GM18868 (cell line): ENCODE measurements at regions not wholly inside any gene's neighbourhood (a gene's known extent, or its start where the extent isn't known, plus 50 kb on each side); places are given as distances from the start of the nearest gene placed in this dataset.

Source experiments
- ATAC-seq: cut with Tn5 transposase; IDR thresholded peaks from one replicate; pipeline ENCODE4 v1.9.1; 2021; ENCODE audit warnings: mild to moderate bottlenecking, moderate library complexity; ENCODE audit not compliant: unreplicated experiment

DNA sequence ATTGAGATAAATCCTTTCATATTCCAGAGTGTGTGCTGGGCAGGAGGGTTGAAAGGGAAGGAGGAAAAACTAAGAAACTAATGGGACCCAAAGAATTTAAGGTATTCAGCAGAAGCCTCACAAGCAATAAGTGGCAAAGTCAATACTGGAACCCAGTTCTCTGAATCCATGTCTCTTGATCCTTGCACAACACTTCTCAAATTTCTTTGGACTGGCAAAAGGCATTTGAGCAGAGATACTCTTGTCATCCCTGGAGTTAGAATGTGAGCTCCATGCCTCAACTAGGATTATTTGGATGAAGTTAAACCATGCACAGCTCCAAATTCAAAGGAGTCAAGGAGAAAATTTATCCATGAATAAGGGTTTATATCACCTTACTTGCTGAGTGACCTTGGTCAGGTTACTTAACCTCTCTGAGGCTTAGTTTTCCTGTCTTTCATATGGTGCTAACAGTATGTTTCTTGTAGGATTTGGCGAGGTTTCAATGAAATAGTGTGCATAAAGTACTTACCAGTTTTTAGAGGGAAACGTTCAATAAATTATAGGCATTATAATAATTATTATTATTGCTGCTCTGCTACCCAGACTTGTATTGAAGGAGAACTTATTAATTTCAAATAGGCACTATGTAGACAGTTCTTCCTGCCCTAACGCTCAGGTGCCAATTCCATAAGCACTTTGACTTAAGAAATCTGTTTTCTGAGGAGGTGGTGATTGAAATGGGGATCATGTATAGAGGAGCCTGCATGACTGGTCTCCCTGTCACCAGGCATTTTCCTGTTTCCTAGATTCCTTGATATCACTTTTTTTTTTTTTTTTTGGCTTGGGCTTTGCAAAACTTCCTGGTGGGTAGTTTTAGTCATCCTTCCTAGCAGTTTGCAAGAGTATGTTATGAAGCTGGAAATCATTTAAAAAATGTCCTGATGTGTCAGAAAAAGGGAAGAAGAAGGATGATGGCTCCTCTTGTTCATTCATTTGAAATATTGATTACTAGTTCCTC is 125.0 kb upstream of the JUN start:
- no peak for ATAC-seq

DNA sequence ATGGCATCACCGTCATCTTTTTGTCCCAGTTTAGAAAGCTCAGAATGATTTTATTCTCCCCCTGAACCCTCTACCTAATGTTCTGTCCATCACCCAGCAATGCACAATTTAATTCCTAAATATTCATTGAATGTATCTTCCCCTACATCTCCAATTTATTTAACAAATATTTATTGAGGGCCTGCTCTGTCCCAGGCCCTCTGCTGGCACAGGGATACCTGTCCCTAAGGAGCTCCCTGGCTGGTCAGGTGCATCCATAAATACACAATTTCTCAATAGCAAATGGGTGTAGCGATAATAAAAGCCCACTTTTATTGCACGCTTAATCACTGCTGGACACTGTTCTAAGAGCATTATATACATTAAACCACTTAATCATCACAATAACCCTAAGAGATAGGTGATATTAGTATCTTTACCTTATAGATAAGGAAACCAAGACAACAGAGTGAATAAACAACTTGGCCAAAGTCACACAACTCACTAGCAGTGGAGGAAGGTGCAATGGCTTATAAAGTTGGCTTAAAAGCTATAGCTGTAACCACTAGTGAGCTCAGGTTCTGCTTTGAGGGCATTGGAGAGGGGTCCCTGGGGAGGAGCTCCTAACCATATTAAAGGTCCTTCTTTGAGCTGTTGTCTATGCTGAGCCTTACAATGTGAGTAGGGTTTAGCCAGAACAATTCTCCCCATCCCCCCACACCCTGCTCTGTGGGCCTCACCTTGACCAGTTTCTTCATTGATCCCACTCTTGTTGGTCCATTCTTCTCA is 126.3 kb upstream of the JUN start:
- ATAC-seq = no peak

DNA sequence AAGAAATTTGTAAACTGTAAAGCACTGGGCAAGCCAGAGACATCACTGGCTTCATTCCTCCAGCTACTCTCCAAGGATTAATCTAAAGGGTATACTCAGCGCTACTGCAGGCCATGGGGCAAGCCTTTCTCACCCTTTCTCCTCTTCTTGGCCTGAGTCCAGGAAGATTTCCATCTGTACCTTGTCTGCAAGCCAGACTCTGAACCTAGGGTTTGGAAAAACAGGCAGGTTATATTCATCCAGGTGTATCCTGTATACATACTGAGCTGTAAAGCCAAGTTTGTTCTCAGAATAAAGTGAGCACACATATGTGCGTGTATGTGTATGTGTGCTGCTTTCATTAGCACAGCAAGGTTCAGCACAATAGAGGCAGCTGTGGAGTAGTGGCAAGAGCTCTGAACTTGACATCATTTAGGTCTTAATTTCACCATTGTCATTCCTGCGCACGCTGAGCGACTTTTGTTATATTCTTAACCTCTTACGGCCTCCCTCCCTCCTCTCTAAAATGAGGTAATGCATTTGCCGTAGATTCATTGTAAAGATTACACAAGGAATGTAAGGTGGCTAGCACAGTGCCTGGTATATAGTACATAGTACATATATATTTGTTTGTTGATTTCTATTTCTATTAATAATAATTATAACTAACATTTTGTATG is 128.1 kb upstream of the JUN start:
- no peak for ATAC-seq

DNA sequence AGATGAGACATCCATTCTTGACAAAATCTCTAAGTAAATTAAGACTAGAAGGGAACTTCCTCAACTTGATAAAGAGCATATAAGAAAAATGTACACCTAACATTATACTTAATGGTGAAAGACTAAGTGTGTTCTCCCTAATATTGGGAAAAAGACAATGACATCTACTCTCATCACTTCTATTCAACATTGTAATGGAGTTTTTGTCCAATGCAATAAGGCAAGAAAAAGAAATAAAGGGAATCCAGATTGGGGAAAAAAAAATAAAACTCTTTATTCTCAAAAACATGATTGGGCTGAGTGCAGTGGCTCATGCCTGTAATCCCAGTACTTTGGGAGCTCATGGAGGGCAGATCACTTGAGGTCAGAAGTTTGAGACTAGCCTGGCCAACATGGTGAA is 131.1 kb upstream of the JUN start:
- no peak for ATAC-seq

DNA sequence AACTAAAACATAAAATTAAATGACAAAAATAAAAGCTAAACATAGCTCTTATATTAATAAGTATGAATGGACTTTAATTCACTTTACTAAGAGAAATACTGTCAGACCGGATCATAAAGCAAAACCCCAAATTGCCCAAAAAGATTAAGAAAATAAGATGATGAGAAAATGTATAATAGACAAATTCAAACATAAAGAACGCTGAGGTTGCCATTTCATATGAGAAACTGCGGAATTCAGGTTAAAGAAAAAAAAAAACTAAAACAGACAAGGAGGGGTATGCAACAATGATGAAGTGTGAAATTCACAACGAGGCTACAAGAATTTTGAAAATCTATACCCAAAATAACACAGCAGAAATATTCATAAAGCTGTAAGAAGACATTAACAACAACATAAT is 133.6 kb upstream of the JUN start:
- no peak for ATAC-seq

DNA sequence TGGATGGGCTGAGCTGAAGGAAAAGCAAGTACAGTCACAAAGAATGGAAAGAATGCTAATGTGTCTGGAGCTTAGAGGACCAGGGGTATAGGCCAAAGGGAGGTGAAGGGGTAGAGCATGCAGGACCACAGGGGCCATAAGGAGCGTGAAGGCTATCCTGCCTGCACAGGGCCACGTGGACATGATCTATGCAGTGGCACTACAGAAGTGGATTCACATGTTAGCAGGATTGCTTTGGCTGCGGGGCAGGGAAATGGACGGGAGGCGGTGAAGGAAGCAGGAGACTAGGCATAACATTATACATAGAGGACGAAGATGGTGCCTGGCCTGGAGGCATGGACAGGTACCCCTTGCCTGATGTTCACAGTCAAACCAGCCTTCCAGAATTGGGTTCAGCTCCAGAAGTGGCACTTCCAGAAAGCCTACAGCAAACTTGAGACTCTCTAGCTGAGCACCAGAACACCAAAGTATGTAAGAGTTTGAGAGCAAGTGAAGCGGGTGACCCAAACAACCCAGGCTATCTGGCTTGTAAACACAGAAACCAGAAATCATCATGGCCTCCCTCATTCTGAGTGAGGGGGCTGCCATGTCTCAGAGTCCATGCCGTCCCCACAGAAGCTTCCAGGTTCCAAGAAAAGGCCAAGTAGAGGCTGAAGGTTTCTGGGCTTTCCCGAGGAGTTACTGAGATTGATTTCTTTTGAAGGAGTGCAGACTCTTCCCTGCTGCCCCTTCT is 135.5 kb upstream of the JUN start:
- ATAC-seq = no peak

DNA sequence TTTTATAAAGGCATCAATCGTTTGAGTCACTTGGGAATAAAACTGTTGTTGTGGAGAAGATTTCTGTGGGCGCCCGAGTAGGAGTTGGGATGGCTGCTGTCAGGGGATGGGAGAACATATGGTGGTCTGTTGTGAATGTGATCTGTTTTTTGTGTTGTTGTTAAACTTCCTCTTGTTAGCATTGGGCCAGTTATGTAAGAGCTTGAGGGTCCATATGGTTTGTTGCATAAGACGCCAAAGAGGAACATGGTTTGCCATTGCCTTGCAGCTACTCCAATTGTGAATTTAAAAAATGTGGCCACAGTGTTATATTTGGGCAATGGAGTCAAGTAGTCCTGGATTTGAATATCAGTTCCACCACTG is 136.1 kb upstream of the JUN start:
- no peak for ATAC-seq

DNA sequence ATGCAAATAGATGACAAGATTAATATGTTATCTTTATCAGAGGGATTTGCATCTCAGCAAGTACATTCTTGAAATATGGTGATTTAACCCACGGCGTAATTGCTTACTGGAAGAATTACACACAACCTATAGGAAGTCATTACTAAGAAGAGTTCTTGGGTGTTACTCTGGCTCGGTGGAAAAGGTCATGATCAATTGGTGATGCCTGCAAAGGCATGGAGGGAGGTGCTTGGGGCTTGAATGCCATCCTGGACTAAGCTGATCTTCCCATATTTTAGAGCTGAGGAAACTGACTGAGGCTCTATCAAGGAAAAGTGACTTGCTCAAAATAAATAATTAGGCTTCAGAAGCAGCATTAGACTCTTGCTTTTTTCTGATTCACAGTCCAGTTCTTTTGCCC is 137.5 kb upstream of the JUN start:
- ATAC-seq = no peak

DNA sequence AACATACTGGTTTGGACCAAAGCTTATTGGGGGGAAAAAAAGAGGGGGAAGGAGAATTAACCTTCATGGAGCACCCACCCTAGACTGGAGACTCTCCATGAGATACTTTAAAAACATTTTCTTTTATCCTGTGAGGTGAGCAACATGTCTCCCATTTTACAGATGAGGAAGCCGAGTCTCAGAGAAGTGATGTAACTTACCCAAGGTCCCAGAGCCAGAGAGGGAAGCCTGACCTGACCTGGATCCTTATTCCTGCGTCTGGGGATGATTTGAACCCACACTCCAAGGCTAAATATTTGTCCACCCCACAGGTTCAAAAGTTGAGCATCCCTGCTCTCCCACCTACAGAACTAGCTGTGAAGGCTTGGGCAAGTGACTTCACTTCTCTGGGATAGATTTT is 137.9 kb upstream of the JUN start:
- no peak for ATAC-seq

DNA sequence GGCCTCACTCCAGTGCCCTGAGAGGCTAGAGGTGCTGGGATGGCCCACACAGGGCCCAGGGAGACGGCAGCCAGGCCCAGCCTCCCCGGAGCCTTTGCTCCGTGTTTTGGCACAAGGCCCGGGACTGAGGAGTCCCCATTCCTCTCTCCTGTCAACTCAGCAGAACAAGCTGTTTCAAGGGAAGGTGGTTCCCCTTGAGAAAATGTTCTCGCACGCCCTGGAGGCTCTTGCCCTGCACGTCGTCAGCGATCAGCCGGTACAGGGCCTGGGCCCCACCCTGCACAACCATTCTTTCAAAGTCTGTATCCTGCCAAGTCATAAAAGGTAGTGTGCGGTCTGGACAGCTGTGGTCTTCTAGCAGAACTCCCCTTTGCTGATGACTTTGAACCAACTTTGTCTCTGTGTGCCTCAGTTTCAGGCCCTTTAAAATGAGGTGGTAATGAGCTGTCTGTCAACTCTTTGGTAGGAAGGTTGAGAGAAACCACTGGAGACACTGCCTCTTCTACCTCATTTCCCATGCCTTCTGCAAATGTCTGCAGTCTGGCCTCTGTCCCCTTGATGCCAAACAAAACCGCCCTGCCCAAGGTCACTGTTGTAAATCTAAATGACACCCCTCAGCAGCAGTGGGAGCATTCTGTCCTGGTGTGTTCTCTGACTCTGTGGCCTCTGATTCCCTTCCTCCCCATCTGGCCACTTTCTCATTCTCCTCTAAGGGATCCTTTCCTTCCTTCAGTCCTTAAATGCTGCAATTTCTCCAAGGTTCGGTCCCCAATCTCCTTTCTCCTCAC is 138.6 kb upstream of the JUN start:
- ATAC-seq = peak; percentile 97

DNA sequence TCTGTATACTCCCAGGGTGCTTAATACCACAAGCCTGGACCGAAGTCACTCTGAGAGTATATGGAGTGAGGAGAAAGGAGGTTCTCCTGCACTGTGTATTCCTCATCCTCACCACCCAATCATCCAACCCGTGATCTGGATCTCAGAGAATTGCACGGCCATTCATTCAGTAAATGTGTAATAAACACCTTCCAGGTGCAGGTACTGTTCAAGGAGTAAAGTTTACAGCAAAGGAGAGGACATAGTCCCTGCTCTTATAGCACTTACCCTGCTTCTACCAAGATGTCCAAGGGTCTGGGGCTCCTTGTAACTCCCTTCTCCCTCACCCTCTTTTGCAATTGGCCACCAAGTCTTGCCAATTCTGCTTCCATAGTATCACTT is 139.2 kb upstream of the JUN start:
- no peak for ATAC-seq

DNA sequence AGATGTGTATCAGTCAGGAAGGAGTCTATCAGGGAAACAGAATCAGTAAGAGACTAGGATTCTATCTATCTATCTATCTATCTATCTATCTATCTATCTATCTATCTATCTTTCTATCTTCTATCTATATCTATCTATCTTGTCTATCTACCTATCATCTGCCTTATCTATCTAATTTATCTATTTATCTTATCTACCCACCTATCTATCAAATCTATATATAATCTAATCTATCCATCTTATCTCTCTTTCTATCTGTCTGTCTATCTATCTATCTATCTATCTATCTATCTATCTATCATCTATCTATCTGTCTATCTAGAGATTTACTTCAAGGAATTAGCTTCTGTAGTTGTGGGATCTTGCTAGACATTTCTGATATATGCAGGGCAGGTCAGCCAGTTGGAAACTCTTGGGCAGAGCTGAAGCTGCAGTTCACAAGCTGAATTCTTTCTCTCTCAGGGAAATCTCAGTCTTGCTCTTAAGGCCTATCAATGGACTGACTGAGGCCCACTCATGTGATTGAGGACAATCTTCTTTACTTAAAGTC is 140.2 kb upstream of the JUN start:
- no peak for ATAC-seq

DNA sequence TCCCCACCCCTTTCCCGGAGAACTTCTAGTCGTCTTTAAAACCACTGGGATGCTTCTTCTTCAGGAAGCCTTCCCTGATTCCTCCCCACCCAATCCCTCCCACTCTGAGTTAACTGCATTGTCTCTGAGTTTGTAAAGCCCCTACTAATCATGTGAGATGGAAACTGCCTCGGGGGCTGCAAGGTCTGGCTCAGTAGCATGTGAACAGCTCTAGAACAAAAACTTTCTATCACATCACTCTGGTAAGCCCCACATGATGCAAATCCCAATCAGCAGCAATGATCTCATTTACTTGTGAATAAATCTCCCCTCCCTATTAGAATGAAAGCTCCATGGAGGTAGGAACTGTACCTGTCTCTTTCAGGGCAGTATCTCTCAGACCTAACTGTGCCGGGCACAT is 141.0 kb upstream of the JUN start:
- no peak for ATAC-seq

DNA sequence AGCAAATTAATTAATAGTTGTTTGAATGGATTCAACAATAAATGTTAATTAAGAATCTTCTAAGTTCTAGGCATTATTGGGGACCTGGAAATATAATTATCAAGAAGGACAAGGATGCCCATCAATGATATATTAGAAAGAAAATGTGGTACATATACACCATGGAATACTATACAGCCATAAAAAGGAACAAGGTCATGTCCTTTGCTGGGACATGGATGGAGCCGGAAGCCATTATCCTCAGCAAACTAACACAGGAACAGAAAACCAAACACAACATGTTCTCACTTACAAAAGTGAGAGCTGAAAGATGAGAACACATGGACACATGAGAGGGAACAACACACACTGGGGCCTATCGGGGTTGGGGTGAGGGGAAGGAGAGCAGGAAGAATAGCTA is 141.4 kb upstream of the JUN start:
- no peak for ATAC-seq

DNA sequence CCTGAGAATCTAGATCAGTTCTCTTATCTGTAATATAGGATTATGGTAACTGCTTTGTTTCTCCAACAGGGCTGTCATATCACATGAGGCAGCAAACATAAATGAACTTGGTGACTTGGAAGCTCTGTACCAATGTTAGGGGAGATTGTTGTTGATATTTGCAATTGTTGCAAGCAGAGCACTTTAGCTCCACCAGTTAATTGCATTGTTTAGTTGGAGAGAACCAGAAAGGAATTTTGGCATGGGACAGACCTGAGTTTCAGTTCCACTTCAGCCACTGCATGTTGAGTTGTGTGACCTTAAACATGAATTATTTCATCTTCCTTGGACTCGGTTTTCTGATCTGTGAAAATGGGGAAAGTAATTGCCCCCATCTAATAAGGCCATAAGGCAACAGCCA is 142.3 kb upstream of the JUN start:
- ATAC-seq = no peak

DNA sequence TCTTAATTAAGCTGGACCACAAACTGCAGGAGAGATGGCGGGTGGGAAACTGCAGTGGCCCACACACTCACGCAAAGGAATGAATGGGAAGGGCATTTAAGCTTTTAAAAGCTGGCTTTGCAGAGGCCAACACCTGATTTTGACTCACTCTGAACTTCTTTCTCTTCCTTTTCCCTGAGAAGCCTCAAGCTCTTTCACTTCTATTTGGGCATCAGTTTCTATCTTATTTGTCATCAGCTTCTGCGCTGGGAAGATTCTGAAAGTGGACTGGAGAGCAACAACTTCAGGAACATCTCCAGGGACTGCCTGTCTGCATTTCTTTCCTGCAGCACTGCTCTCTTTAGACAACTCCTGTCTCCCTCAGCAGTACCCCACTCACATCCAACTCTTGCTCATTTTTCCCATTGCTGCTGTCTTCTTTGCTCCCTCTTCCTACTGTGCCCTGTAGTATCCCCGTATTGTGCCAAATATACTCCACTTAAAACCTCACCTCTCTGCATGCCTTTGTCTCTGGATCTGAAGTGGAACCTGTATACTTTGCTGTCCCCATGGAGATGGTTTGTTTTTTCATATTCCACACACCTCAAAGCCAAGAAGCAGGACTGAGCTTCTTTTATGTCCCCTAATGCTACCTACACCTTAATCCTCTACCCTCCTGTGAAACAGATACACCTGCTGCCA is 143.3 kb upstream of the JUN start:
- ATAC-seq = no peak

DNA sequence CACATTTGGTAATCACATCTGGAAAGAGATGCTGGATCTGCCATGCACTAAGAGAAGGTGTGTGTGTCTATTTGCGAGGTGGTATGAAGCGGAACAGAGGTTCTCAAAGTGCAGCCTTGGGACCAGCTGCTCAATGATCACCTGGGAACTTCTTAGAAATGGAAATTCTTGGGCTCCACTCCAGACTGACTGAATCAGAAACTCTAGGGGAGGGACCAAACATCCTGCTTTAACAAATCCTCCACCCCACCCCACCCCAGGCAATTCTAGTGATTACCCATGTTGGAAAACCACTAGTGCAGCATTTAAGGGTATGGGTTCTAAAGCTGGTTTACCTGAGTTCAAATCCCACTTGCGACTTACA is 143.9 kb upstream of the JUN start:
- no peak for ATAC-seq

DNA sequence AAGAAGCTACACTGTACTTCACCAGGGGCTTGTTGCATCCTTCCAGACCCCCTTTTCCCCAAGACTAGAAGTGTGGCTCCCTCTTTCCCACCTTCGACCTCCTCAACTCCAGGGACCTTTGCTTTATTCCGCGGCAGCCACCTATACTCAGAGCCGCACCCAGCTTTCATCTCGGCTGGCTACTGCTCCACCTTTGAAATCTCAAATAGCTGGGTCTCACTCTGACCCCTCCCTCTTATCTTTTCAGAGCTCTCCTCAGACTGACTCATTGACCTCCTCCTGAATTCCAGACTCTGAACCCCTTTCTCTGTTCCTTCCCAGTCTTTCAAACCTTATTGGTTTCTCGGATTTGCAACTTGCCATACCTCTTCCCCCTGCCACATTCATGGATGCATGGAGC is 144.7 kb upstream of the JUN start:
- ATAC-seq = no peak

DNA sequence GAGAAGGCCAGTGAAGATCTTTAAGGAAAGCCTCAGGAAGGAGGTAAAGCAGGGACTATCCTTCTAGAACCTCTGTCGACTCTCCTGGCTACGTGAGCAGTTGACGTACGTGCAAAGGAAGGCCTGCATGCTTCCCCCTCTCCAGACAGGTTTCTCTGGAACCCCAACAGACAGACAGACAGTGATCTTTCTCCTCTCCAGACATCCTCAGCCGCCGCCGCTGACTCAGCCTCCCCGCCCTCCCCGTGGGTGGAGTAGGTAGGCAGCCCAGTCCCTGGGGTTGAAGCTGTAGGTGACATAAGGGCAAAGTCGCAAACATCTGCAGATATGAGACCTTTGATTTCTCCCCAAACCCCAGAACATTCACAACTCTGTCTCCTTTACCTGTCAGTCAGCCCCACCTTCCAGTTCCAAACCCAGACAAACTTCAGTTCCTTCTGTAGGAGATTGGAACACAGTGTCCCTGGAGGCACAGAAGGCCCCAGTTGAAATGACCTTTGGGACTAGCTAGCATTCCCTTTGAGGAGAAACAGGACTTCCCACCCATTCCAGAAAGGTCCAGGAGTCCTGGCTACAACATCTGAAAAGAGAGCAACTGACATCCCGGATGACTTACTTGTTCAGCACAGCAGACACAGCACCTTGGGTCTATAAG is 146.0 kb upstream of the JUN start:
- ATAC-seq = no peak
